OCI-LY3 (cell line): ENCODE measurements at regions not wholly inside any gene's neighbourhood (a gene's known extent, or its start where the extent isn't known, plus 50 kb on each side); places are given as distances from the start of the nearest gene placed in this dataset.

Source experiments
- EZH2phosphoT487 ChIP-seq: fragments of 200-600 bp; shearing (Covaris generic); IDR thresholded peaks from 2 replicates; pipeline ENCODE4 v1.6.1; 2018; ENCODE audit warnings: antibody characterized with exemption, mixed run types, low read depth
- TF ChIP-seq, protein P1 (sequence below): fragments of 200-600, 300-600 bp; sonication (generic); IDR thresholded peaks from 2 replicates; pipeline ENCODE4 v1.5.1; 2014; ENCODE audit warnings: antibody characterized with exemption, low read length, low read depth

DNA sequence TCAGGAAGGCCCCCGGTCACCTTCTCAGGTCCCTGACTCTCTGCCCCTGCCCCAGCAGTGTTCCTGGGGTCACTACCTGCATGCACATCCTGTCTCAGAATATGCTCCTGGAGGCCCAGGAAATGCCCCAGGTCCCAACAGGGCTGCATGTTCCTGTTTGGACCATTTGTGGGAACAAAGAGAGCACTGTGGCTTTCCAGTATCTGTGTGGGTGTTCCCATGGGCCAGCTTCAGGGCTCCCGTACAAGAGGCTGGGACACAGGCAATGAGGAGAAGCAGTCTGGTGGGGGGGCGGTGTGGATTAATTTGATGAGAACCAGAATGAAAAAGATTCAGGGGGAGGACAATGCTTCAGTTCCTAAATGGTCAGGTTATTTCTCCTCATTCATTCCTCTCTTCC is 61.5 kb upstream of the GGTLC1 start:
- TF ChIP-seq, protein P1, sequence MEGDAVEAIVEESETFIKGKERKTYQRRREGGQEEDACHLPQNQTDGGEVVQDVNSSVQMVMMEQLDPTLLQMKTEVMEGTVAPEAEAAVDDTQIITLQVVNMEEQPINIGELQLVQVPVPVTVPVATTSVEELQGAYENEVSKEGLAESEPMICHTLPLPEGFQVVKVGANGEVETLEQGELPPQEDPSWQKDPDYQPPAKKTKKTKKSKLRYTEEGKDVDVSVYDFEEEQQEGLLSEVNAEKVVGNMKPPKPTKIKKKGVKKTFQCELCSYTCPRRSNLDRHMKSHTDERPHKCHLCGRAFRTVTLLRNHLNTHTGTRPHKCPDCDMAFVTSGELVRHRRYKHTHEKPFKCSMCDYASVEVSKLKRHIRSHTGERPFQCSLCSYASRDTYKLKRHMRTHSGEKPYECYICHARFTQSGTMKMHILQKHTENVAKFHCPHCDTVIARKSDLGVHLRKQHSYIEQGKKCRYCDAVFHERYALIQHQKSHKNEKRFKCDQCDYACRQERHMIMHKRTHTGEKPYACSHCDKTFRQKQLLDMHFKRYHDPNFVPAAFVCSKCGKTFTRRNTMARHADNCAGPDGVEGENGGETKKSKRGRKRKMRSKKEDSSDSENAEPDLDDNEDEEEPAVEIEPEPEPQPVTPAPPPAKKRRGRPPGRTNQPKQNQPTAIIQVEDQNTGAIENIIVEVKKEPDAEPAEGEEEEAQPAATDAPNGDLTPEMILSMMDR = no peak
- TF ChIP-seq EZH2phosphoT487 = no peak
